ENCODE measurements at regions not wholly inside any gene's neighbourhood (a gene's known extent, or its start where the extent isn't known, plus 50 kb on each side); places are given as distances from the start of the nearest gene placed in this dataset.

- TF ChIP-seq CTCF (conservative IDR thresholded peaks at IDR 0.05; ENCODE audit: low read length) (0 out of 2 replicates have a peak, but pooled peaks have one; percentile 16), EZH2phosphoT487 (IDR thresholded peaks at IDR 0.05; ENCODE audit: borderline replicate concordance, low read depth, low read length) (no peak)
These were observed 168.5 kb upstream of the SLC39A10 start for GRCh38 chr2:195488567-195488966.
